ENCODE measurements at regions not wholly inside any gene's neighbourhood (a gene's known extent, or its start where the extent isn't known, plus 50 kb on each side); places are given as distances from the start of the nearest gene placed in this dataset.
A peak's percentile ranks its signal among the peaks of the same experiment; 100 is the strongest.

DNA sequence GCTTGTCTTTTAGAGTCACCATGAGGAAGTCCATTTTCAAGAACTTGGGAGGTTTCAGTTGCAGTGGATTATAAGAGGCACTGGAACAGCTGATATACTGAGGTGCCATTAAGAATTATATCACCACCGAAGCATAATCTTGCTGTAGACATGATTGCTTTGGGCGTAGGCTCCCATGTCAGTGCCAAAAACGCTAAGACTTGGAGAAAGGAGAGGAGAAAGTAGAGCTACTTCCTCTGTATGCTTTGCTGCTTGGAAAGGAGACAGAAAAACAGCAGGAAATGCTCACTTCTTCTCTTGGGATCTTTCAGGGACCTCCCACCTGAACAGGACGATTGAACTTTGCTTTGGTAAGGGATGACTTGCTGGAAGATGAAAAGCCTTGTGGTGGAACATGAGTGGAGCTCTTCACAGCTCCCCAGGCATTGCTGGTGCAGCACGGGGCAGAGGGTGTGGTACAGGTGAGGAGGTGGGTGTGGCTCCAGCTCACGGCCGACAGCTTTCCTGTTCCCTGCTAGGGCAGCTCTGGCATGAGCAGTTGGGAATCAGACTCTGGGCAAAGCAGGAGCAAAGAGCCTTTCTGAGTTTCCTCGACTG lies 190.4 kb upstream of the JAG1 start:
- H3K36me3 ChIP-seq (ENCODE audit: insufficient read depth), result no peaks in the 10 kb centered on the region
- Mint-ChIP-seq H3K36me3 (ENCODE audit: low read depth) (no peaks in the 10 kb centered on the region), H3K27ac (0 out of 2 replicates have a peak overlapping the region, but pooled peaks have one; percentile 10), H3K27me3 (ENCODE audit: insufficient read depth, low read depth, poor library complexity) (no peaks in the 10 kb centered on the region), H3K4me1 (peaks cover 4% of the 10 kb centered on the region; the same call in 2 of the 3 replicates), H3K4me3 (no peak overlapping the region), H3K9me3 (no peaks in the 10 kb centered on the region)
- H4K20me1 ChIP-seq (replicated peaks; ENCODE audit: insufficient read depth), result no peaks in the 10 kb centered on the region
- no peak overlapping the region for H3K27ac ChIP-seq (ENCODE audit: low read depth)
- no peaks in the 10 kb centered on the region for H3F3A ChIP-seq (replicated peaks; ENCODE audit: low read depth)
- DNase-seq (ENCODE audit: low spot score) (peak; percentile 32), ATAC-seq (peak; percentile 86)
- no peak overlapping the region for H3K4me2 ChIP-seq
- no peaks in the 10 kb centered on the region for H3K79me2 ChIP-seq (replicated peaks; ENCODE audit: insufficient read depth)
- no peak for TF ChIP-seq JUNB (IDR thresholded peaks at IDR 0.05; ENCODE audit: unreplicated experiment)
- TF ChIP-seq POLR2AphosphoS5 (IDR thresholded peaks at IDR 0.05; ENCODE audit: low read depth), result no peak
- TF ChIP-seq ZNF114 (CRISPR knock-in tag; IDR thresholded peaks at IDR 0.05), result no peak
- no peak for TF ChIP-seq EZH2 (IDR thresholded peaks at IDR 0.05; ENCODE audit: low read depth, unreplicated experiment)
- TF ChIP-seq NANOG (IDR thresholded peaks at IDR 0.05; ENCODE audit: borderline replicate concordance), result no peak
- TF ChIP-seq REST (IDR thresholded peaks at IDR 0.05; ENCODE audit: unreplicated experiment), result no peak
- no peak for TF ChIP-seq EZH2phosphoT487 (IDR thresholded peaks at IDR 0.05; ENCODE audit: unreplicated experiment)
- no peak for TF ChIP-seq CREB1 (CRISPR knock-in tag; IDR thresholded peaks at IDR 0.05; ENCODE audit: low read depth)
- TF ChIP-seq ETS1 (IDR thresholded peaks at IDR 0.05), result no peak
- TF ChIP-seq CTCF (conservative IDR thresholded peaks at IDR 0.05; ENCODE audit: low read depth in 2 of 2), result no peak
- TF ChIP-seq, protein P1, sequence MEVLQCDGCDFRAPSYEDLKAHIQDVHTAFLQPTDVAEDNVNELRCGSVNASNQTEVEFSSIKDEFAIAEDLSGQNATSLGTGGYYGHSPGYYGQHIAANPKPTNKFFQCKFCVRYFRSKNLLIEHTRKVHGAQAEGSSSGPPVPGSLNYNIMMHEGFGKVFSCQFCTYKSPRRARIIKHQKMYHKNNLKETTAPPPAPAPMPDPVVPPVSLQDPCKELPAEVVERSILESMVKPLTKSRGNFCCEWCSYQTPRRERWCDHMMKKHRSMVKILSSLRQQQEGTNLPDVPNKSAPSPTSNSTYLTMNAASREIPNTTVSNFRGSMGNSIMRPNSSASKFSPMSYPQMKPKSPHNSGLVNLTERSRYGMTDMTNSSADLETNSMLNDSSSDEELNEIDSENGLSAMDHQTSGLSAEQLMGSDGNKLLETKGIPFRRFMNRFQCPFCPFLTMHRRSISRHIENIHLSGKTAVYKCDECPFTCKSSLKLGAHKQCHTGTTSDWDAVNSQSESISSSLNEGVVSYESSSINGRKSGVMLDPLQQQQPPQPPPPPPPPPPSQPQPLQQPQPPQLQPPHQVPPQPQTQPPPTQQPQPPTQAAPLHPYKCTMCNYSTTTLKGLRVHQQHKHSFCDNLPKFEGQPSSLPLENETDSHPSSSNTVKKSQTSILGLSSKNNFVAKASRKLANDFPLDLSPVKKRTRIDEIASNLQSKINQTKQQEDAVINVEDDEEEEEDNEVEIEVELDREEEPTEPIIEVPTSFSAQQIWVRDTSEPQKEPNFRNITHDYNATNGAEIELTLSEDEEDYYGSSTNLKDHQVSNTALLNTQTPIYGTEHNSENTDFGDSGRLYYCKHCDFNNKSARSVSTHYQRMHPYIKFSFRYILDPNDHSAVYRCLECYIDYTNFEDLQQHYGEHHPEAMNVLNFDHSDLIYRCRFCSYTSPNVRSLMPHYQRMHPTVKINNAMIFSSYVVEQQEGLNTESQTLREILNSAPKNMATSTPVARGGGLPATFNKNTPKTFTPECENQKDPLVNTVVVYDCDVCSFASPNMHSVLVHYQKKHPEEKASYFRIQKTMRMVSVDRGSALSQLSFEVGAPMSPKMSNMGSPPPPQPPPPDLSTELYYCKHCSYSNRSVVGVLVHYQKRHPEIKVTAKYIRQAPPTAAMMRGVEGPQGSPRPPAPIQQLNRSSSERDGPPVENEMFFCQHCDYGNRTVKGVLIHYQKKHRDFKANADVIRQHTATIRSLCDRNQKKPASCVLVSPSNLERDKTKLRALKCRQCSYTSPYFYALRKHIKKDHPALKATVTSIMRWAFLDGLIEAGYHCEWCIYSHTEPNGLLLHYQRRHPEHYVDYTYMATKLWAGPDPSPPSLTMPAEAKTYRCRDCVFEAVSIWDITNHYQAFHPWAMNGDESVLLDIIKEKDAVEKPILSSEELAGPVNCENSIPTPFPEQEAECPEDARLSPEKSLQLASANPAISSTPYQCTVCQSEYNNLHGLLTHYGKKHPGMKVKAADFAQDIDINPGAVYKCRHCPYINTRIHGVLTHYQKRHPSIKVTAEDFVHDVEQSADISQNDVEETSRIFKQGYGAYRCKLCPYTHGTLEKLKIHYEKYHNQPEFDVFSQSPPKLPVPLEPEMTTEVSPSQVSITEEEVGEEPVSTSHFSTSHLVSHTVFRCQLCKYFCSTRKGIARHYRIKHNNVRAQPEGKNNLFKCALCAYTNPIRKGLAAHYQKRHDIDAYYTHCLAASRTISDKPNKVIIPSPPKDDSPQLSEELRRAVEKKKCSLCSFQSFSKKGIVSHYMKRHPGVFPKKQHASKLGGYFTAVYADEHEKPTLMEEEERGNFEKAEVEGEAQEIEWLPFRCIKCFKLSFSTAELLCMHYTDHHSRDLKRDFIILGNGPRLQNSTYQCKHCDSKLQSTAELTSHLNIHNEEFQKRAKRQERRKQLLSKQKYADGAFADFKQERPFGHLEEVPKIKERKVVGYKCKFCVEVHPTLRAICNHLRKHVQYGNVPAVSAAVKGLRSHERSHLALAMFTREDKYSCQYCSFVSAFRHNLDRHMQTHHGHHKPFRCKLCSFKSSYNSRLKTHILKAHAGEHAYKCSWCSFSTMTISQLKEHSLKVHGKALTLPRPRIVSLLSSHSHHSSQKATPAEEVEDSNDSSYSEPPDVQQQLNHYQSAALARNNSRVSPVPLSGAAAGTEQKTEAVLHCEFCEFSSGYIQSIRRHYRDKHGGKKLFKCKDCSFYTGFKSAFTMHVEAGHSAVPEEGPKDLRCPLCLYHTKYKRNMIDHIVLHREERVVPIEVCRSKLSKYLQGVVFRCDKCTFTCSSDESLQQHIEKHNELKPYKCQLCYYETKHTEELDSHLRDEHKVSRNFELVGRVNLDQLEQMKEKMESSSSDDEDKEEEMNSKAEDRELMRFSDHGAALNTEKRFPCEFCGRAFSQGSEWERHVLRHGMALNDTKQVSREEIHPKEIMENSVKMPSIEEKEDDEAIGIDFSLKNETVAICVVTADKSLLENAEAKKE (CRISPR knock-in tag; IDR thresholded peaks at IDR 0.05), result no peak
- no peak for TF ChIP-seq ZNF331 (CRISPR knock-in tag; IDR thresholded peaks at IDR 0.05; ENCODE audit: low read depth)
- no peak for TF ChIP-seq STAT1 (IDR thresholded peaks at IDR 0.05; ENCODE audit: unreplicated experiment)
- H3K4me3 ChIP-seq, result no peak overlapping the region
- H3K4me1 ChIP-seq (ENCODE audit: insufficient read depth), result peaks cover 9% of the 10 kb centered on the region; the same call in 1 of the 2 replicates
- H3K9me2 ChIP-seq (ENCODE audit: insufficient read depth), result 0 out of 2 replicates have a peak, but pooled peaks cover 9% of the 10 kb centered on the region
- H3K27me3 ChIP-seq (ENCODE audit: insufficient read depth), result no peaks in the 10 kb centered on the region
- H2AFZ ChIP-seq, result peak overlapping the region; percentile 72

All from GM23338 (cell line).